Epithelial cell of esophagus (primary cell): ENCODE measurements at regions not wholly inside any gene's neighbourhood (a gene's known extent, or its start where the extent isn't known, plus 50 kb on each side); places are given as distances from the start of the nearest gene placed in this dataset.

Experiments
- DNase-seq: peaks from one replicate; pipeline ENCODE4 v3.0.0; 2010; ENCODE audit warnings: low read depth
- H3K4me3 ChIP-seq: 2 replicates; pipeline ENCODE4 v1.5.1; 2011; ENCODE audit warnings: mild to moderate bottlenecking, low read length, control low read depth
- TF ChIP-seq, protein P1 (sequence below): IDR thresholded peaks from 2 replicates; pipeline ENCODE4 v1.5.1; 2011; ENCODE audit warnings: low read depth, mild to moderate bottlenecking, low read length, control low read depth, inconsistent platforms; ENCODE audit not compliant: insufficient read depth; ENCODE audit errors: missing control alignments

DNA sequence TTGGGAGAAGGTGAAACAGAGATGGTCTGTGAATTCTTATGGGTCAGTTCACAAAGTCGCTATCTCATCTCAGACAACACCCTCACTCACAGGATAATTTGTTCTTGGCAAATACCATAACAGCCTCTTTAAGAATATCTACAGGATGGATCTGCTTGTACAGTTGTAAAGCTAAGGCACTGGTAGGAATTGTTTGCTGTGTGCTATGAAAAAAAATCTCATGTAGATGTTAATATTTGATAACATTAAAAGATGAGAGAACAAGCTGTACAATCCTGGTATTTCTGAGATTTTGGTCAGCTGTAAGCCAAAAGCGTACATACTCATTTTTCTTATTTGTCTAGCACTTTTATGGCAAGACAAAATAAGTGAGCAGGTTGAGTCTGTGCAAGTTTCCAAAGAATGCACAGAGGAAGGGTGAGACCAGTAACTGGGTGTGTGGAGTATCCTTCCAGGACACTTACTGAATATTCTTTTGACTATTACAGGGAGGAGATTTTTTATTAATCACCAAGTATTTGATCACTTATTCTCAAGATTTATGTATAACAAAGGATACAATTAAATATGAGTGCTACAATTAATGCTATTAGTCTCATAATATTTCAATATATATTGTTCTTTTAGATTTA is 814.5 kb upstream of the MIR17HG start:
- TF ChIP-seq, protein P1, sequence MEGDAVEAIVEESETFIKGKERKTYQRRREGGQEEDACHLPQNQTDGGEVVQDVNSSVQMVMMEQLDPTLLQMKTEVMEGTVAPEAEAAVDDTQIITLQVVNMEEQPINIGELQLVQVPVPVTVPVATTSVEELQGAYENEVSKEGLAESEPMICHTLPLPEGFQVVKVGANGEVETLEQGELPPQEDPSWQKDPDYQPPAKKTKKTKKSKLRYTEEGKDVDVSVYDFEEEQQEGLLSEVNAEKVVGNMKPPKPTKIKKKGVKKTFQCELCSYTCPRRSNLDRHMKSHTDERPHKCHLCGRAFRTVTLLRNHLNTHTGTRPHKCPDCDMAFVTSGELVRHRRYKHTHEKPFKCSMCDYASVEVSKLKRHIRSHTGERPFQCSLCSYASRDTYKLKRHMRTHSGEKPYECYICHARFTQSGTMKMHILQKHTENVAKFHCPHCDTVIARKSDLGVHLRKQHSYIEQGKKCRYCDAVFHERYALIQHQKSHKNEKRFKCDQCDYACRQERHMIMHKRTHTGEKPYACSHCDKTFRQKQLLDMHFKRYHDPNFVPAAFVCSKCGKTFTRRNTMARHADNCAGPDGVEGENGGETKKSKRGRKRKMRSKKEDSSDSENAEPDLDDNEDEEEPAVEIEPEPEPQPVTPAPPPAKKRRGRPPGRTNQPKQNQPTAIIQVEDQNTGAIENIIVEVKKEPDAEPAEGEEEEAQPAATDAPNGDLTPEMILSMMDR = no peak
- H3K4me3 ChIP-seq = no peak overlapping the region
- DNase-seq = no peak

DNA sequence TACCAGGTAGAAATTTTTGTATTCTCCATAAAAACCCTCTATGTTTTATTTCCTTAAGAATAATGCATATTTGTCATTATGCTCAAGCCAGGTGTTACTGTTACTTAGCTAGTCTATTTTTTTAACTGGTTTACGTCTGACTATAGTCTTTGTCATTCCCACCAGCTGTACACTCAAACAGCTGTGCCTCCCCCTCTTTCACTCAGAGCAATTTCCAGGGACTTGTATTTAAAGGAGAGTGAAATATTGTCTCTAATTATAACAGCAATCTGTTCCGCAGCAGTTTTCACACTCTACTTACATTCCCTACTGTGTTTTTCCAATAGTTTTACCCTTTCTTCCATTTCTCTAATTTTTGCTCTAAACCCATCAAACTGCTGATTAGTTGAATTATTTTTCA is 813.6 kb upstream of the MIR17HG start:
- no peak for DNase-seq
- no peak overlapping the region for H3K4me3 ChIP-seq
- TF ChIP-seq, protein P1 = no peak

DNA sequence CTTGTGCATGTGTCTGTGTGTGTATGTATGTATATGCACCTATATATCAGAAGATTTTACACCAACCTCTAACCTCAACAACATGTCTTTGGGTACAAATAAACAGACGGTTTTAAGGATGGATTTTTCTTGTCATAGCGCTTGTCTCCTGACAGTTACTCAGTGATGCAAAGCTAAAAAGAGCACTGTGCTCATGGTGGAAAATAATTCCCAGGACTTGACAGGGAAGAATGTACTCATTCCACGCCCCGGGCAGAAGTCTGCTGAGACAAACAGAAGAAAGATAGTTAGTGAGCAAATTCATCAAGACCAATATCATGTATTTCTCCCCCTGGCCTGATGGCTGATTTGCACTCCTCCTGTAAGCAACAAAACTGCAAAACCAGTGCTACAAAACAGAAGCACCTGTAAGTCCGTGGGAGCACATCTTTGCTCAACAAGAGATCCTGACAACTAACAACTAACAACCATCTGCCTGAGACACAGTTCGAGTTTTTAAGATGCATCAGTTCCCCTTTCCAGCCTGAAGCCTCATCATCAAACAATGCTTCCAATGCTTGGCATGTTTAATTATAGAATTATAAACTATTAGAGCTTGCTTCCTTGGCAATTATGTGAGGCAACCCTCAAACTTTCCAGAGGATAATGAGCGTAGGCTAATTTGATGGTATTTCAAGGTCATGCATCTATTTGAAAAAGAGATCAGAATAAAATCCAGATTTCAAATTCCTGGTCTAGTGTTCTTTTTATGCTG is 812.7 kb upstream of the MIR17HG start:
- no peak for DNase-seq
- H3K4me3 ChIP-seq = no peak overlapping the region
- TF ChIP-seq, protein P1 = no peak

DNA sequence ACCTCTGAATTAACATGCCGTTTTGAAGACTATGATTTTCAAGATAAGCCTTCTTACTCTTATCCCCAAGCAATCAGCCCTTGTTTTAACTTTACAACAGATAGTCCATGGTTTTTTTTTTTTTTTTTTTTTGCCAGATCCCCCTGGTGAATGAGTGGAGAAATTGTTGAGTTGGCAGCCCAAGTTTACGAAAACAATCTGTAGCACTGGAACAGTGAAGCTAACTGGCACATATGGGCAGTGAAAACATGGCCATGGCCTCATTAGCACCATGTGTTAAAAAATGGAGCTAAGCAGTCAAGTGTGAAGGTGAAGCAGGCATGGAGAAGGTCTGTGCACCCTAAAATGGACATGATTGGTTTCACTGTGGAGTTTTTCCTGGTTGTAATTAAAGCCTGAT is 812.1 kb upstream of the MIR17HG start:
- H3K4me3 ChIP-seq = no peak overlapping the region
- no peak for DNase-seq
- TF ChIP-seq, protein P1 = no peak

DNA sequence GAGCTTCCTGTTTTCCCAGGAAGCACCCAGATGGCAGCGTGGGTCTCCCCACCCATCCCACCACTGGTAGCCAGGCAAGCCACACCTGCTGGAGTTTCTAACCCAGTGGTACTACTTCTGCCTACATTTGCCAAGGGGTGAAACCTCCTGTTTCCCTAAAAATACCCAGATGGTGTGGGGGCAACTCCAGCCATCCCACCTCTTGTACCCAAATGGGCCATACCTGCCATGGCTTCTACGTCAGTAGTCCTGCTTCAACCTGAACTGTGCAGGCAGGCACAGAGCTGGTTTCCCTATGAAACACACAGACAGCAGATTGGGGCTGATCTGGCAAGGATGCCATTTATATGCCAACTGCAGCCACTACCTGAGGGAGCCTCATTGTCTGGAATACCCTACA is 809.4 kb upstream of the MIR17HG start:
- no peak overlapping the region for H3K4me3 ChIP-seq
- TF ChIP-seq, protein P1 = no peak
- DNase-seq = no peak

DNA sequence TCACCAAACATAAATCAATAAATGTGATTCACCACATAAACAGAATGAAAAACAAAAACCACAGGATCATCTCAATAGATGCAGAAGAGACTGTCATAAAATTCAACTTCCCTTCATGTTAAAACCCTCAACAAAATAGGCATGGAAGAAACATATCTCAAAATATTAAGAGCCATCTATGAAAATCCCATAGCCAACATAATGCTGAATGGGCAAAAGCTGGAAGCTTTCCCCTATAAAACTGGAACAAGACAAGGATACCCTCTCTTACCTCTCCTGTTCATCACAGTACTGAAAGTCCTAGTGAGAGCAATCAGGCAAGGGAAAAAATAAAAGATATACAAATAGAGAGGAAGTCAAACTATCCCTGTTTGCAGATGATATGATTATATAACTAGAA is 806.1 kb upstream of the MIR17HG start:
- DNase-seq = no peak
- TF ChIP-seq, protein P1 = no peak
- no peak overlapping the region for H3K4me3 ChIP-seq
